H1 (cell line): ENCODE measurements at regions not wholly inside any gene's neighbourhood (a gene's known extent, or its start where the extent isn't known, plus 50 kb on each side); places are given as distances from the start of the nearest gene placed in this dataset.

Experiments
- CTCF ChIA-PET: fragments of 300-600 bp; sonication (Branson Sonifier 250); formaldehyde crosslinking; loops from one replicate; lab custom pipeline; 2021; ENCODE audit not compliant: partially characterized antibody; lab: Charles Lee
- POLR2A ChIA-PET: fragments of 300-600 bp; sonication (Branson Sonifier 250); formaldehyde crosslinking; loops from one replicate; lab custom pipeline; 2021; ENCODE audit warnings: inconsistent platforms; ENCODE audit not compliant: partially characterized antibody; lab: Charles Lee
- DNase-seq, 2 experiments: peaks; one replicate each; pipeline versions ENCODE4 v3.0.0 to v3.0.0-alpha.2; 2010 to 2022; ENCODE audit warnings: low spot score in 2 of 2, low read depth in 1 of 2, mixed read lengths in 1 of 2
- FAIRE-seq: peaks from 2 replicates; lab custom pipeline; 2011; peaks lifted over from hg19 to GRCh38; lab: Jason Lieb, UNC
- H2AFZ ChIP-seq: 2 replicates; pipeline ENCODE4 v1.8.1; 2012; ENCODE audit warnings: low read length, inconsistent platforms
- H2AK5ac ChIP-seq: 2 replicates; pipeline ENCODE4 v1.6.1; 2013; ENCODE audit warnings: low read depth, low read length
- H2BK120ac ChIP-seq: replicated peaks from 2 replicates; pipeline ENCODE3; 2013; ENCODE audit warnings: low read depth, low read length, inconsistent platforms
- H2BK12ac ChIP-seq: 2 replicates; pipeline ENCODE4 v1.6.1; 2013; ENCODE audit warnings: low read depth, low read length
- H2BK15ac ChIP-seq: 2 replicates; pipeline ENCODE4 v1.6.1; 2013; ENCODE audit warnings: low read length
- H2BK20ac ChIP-seq: 2 replicates; pipeline ENCODE4 v1.6.1; 2013; ENCODE audit warnings: low read length
- H2BK5ac ChIP-seq: 2 replicates; pipeline ENCODE4 v1.6.1; 2013; ENCODE audit warnings: low read depth, low read length
- H3K14ac ChIP-seq: 2 replicates; pipeline ENCODE4 v1.6.1; 2013; ENCODE audit warnings: inconsistent platforms; ENCODE audit not compliant: insufficient read length
- H3K18ac ChIP-seq: 2 replicates; pipeline ENCODE4 v1.6.1; 2013; ENCODE audit warnings: low read length; ENCODE audit errors: extremely low read depth
- H3K23ac ChIP-seq: 2 replicates; pipeline ENCODE4 v1.6.1; 2013; ENCODE audit warnings: inconsistent platforms; ENCODE audit not compliant: insufficient read length
- H3K23me2 ChIP-seq: 2 replicates; pipeline ENCODE4 v1.6.1; 2013; ENCODE audit warnings: low read depth, low read length
- H3K27ac ChIP-seq: 2 replicates; pipeline ENCODE4 v1.6.1; 2011; ENCODE audit warnings: low read depth, low read length, inconsistent platforms
- H3K27me3 ChIP-seq, 4 experiments: replicated peaks in 1 of 4; 1 replicate in 1 of 4; 2 replicates in 3 of 4; pipeline versions ENCODE4 v1.6.1 to v1.8.1; 2011 to 2013; ENCODE audit warnings: low read length in 3 of 4, mild to moderate bottlenecking in 3 of 4, inconsistent platforms in 2 of 4, mixed read lengths in 2 of 4, moderate library complexity in 1 of 4; ENCODE audit not compliant: control insufficient read depth in 3 of 4, insufficient read depth in 3 of 4; ENCODE audit errors: extremely low read depth in 1 of 4
- H3K36me3 ChIP-seq, 4 experiments: 2 replicates each; pipeline versions ENCODE4 v1.6.1 to v1.8.1; 2011 to 2013; ENCODE audit warnings: mild to moderate bottlenecking in 4 of 4, low read length in 3 of 4, moderate library complexity in 2 of 4, control low read depth in 1 of 4, inconsistent platforms in 1 of 4; ENCODE audit not compliant: insufficient read depth in 4 of 4, control insufficient read depth in 2 of 4
- H3K4ac ChIP-seq: replicated peaks from 2 replicates; pipeline ENCODE3; 2013; ENCODE audit warnings: low read length, low read depth, mixed read lengths, inconsistent platforms; ENCODE audit not compliant: insufficient read length
- H3K4me1 ChIP-seq, 4 experiments: replicated peaks in 1 of 4; 1 replicate in 1 of 4; 2 replicates in 3 of 4; pipeline versions ENCODE4 v1.6.1 to v1.8.1; 2011 to 2013; ENCODE audit warnings: low read length in 3 of 4, inconsistent platforms in 2 of 4, mixed read lengths in 1 of 4; ENCODE audit not compliant: insufficient read depth in 4 of 4, control insufficient read depth in 3 of 4
- H3K4me2 ChIP-seq, 2 experiments: 2 replicates each; pipeline versions ENCODE4 v1.6.1 to v1.8.1; 2011 to 2013; ENCODE audit warnings: low read depth in 2 of 2, low read length in 2 of 2, control low read depth in 1 of 2, inconsistent platforms in 1 of 2, mild to moderate bottlenecking in 1 of 2; ENCODE audit not compliant: insufficient read depth in 1 of 2
- H3K4me3 ChIP-seq, 4 experiments: fragments of 200-600, 300-600 bp in 1 of 4; sonication (generic), shearing (Covaris generic), sonication (Bioruptor Twin) in 1 of 4; 2 replicates each; pipeline versions ENCODE4 v1.5.1 to v1.8.1; 2011 to 2016; ENCODE audit warnings: low read length in 4 of 4, low read depth in 3 of 4, control low read depth in 2 of 4, inconsistent platforms in 2 of 4, mild to moderate bottlenecking in 2 of 4, mixed read lengths in 1 of 4, moderate library complexity in 1 of 4; ENCODE audit not compliant: insufficient read depth in 2 of 4; ENCODE audit errors: extremely low read depth in 1 of 4
- H3K56ac ChIP-seq: replicated peaks from 2 replicates; pipeline ENCODE3; 2013; ENCODE audit warnings: low read depth, mild to moderate bottlenecking, mixed read lengths, low read length, inconsistent platforms; ENCODE audit not compliant: insufficient read length
- H3K79me1 ChIP-seq: 2 replicates; pipeline ENCODE4 v1.6.1; 2013; ENCODE audit warnings: low read depth, low read length, control low read depth
- H3K79me2 ChIP-seq, 2 experiments: 2 replicates each; pipeline versions ENCODE4 v1.6.1 to v1.8.1; 2012 to 2013; ENCODE audit warnings: low read length in 2 of 2, mild to moderate bottlenecking in 2 of 2, inconsistent platforms in 1 of 2; ENCODE audit not compliant: insufficient read depth in 2 of 2, control insufficient read depth in 1 of 2
- H3K9ac ChIP-seq, 4 experiments: replicated peaks in 1 of 4; 1 replicate in 1 of 4; 2 replicates in 3 of 4; pipeline versions ENCODE4 v1.6.1 to v1.8.1; 2011 to 2013; ENCODE audit warnings: low read depth in 3 of 4, low read length in 3 of 4, control low read depth in 2 of 4, mild to moderate bottlenecking in 2 of 4, moderate library complexity in 2 of 4, inconsistent platforms in 1 of 4; ENCODE audit errors: extremely low read depth in 1 of 4
- H3K9me3 ChIP-seq, 2 experiments: 2 replicates each; pipeline versions ENCODE4 v1.6.1 to v1.8.1; 2012 to 2013; ENCODE audit warnings: mild to moderate bottlenecking in 2 of 2, moderate library complexity in 2 of 2, control low read depth in 1 of 2, inconsistent platforms in 1 of 2, low read depth in 1 of 2, low read length in 1 of 2, mixed read lengths in 1 of 2; ENCODE audit not compliant: insufficient read depth in 2 of 2
- H4K20me1 ChIP-seq, 2 experiments: replicated peaks in 1 of 2; 2 replicates each; pipeline versions ENCODE3 to v1.8.1; 2011 to 2013; ENCODE audit warnings: inconsistent platforms in 2 of 2, low read length in 2 of 2, mild to moderate bottlenecking in 1 of 2; ENCODE audit not compliant: insufficient read depth in 2 of 2, control insufficient read depth in 1 of 2
- H4K5ac ChIP-seq: 2 replicates; pipeline ENCODE4 v1.6.1; 2013; ENCODE audit warnings: low read length, low read depth, mixed read lengths, inconsistent platforms; ENCODE audit not compliant: insufficient read length
- H4K8ac ChIP-seq: 2 replicates; pipeline ENCODE4 v1.8.0; 2013; ENCODE audit warnings: mild to moderate bottlenecking, moderate library complexity, low read length, inconsistent platforms; ENCODE audit not compliant: insufficient read depth; ENCODE audit errors: extremely low read depth
- H4K91ac ChIP-seq: replicated peaks from 2 replicates; pipeline ENCODE3; 2013; ENCODE audit warnings: low read length, mixed read lengths, inconsistent platforms; ENCODE audit not compliant: insufficient read length
- HDAC2 ChIP-seq, 2 experiments: fragments of 300-600 bp in 1 of 2; sonication (generic) in 1 of 2; IDR thresholded peaks; 2 replicates each; pipeline ENCODE4 v1.6.1; 2011 to 2012; ENCODE audit warnings: low read depth in 2 of 2, low read length in 2 of 2, mild to moderate bottlenecking in 2 of 2, moderate library complexity in 2 of 2, borderline replicate concordance in 1 of 2, inconsistent platforms in 1 of 2
- POLR2AphosphoS5 ChIP-seq: IDR thresholded peaks from 2 replicates; pipeline ENCODE4 v1.6.1; 2011; ENCODE audit warnings: low read depth, low read length
- SRF ChIP-seq: IDR thresholded peaks from 2 replicates; pipeline ENCODE4 v1.6.1; 2011; ENCODE audit warnings: mild to moderate bottlenecking, low read depth, low read length, moderate library complexity
- TEAD4 ChIP-seq: IDR thresholded peaks from 2 replicates; pipeline ENCODE4 v1.6.1; 2012; ENCODE audit warnings: low read depth, low read length, inconsistent platforms, mixed read lengths
- WGBS, 2 experiments: shearing (Covaris generic) in 1 of 2; methylation state at CpG; one replicate each; pipeline versions ENCODE4 v1.1.6 to v1.1.7; 2013 to 2015; ENCODE audit warnings: low lambda C conversion rate in 2 of 2, mixed read lengths in 2 of 2, inconsistent platforms in 1 of 2, low coverage in 1 of 2, missing lambda C conversion rate in 1 of 2; ENCODE audit not compliant: insufficient replicate concordance in 2 of 2, insufficient coverage in 1 of 2, insufficient read length in 1 of 2; ENCODE audit errors: extremely low coverage in 1 of 2, missing lambda C conversion rate in 1 of 2; 5-methylcytosine and 5-hydroxymethylcytosine counted together
- TF ChIP-seq, protein P1 (sequence below), 3 experiments: IDR thresholded peaks; 1 replicate in 2 of 3; 2 replicates in 1 of 3; pipeline versions ENCODE4 v1.5.1 to v1.6.1; 2011; ENCODE audit warnings: low read length in 3 of 3, mild to moderate bottlenecking in 3 of 3, inconsistent platforms in 2 of 3, low read depth in 1 of 3, moderate library complexity in 1 of 3; ENCODE audit not compliant: insufficient read depth in 1 of 3; ENCODE audit errors: control extremely low read depth in 1 of 3

- H4K5ac ChIP-seq: no peak overlapping the region
- H2BK20ac ChIP-seq: no peak overlapping the region
- DNase-seq: no peak
- no peak overlapping the region for H3K9ac ChIP-seq
- no peaks in the 10 kb centered on the region for H3K36me3 ChIP-seq
- H2AK5ac ChIP-seq: no peak overlapping the region
- peak overlapping the region; percentile 5; the same call in 1 of the 2 replicates for H2BK5ac ChIP-seq
- H4K91ac ChIP-seq: no peak overlapping the region
- TF ChIP-seq POLR2AphosphoS5: no peak
- TF ChIP-seq, protein P1, sequence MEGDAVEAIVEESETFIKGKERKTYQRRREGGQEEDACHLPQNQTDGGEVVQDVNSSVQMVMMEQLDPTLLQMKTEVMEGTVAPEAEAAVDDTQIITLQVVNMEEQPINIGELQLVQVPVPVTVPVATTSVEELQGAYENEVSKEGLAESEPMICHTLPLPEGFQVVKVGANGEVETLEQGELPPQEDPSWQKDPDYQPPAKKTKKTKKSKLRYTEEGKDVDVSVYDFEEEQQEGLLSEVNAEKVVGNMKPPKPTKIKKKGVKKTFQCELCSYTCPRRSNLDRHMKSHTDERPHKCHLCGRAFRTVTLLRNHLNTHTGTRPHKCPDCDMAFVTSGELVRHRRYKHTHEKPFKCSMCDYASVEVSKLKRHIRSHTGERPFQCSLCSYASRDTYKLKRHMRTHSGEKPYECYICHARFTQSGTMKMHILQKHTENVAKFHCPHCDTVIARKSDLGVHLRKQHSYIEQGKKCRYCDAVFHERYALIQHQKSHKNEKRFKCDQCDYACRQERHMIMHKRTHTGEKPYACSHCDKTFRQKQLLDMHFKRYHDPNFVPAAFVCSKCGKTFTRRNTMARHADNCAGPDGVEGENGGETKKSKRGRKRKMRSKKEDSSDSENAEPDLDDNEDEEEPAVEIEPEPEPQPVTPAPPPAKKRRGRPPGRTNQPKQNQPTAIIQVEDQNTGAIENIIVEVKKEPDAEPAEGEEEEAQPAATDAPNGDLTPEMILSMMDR (IDR thresholded peaks at IDR 0.05; ENCODE audit: control extremely low read depth in 1 of 3, insufficient read depth in 1 of 3, low read depth in 1 of 3, low read length in 3 of 3): peak in 1 of 3 experiments; percentile 13; a peak in 1 of 4 replicates
- 0 out of 4 replicates have a peak, but pooled peaks of 1 of the 2 experiments have one; percentile 7 for TF ChIP-seq HDAC2 (IDR thresholded peaks at IDR 0.05; ENCODE audit: borderline replicate concordance in 1 of 2, low read depth in 2 of 2, low read length in 2 of 2)
- TF ChIP-seq TEAD4: peak; percentile 29; the same call in 1 of the 2 replicates
- TF ChIP-seq SRF: no peak
- no peak overlapping the region for H3K18ac ChIP-seq
- ChIA-PET POLR2A (no interaction called here), CTCF (interaction anchor here (0.6 to 3.1 kb wide), 5 partner anchors 8 to 421 kb away, joined by 3 to 8 read pairs (median 3); no protein-coding TSS in a partner anchor)
- H3K4me2 ChIP-seq: 0 out of 4 replicates have a peak overlapping the region, but pooled peaks of 1 of the 2 experiments have one; percentile 46
- no peak overlapping the region for H4K8ac ChIP-seq
- no peak overlapping the region for H3K14ac ChIP-seq
- peaks cover 8 to 18% (median 9%) of the 10 kb centered on the region in 4 experiments for H3K4me1 ChIP-seq
- 0 out of 2 replicates have a peak overlapping the region, but pooled peaks have one; percentile 1 for H2BK12ac ChIP-seq
- no peaks in the 10 kb centered on the region for H3K27me3 ChIP-seq
- no peak overlapping the region for H2BK120ac ChIP-seq
- FAIRE-seq: no peak
- H3K79me1 ChIP-seq: no peaks in the 10 kb centered on the region
- H4K20me1 ChIP-seq: no peaks in the 10 kb centered on the region
- H2BK15ac ChIP-seq: no peak overlapping the region
- H3K23ac ChIP-seq: no peak overlapping the region
- H3K23me2 ChIP-seq: no peaks in the 10 kb centered on the region
- no peaks in the 10 kb centered on the region for H3K79me2 ChIP-seq
- no peak overlapping the region for H3K56ac ChIP-seq
- no peak overlapping the region for H3K4me3 ChIP-seq
- no peaks in the 10 kb centered on the region for H3K9me3 ChIP-seq
- H3K4ac ChIP-seq: no peak overlapping the region
- WGBS, 2 experiments: 54% methylated on average over 5 of the region's 5 CpGs; no CpG with 5 or more reads in 1 of the 2 experiments
- H2AFZ ChIP-seq: no peak overlapping the region
- H3K27ac ChIP-seq: no peak overlapping the region
These were observed 376.4 kb downstream of the TCERG1L start for GRCh38 chr10:130935128-130935439.
